NCI-H510A treated with DMSO at 0.1 percent for 48 hours (cell line): ENCODE measurements at regions not wholly inside any gene's neighbourhood (a gene's known extent, or its start where the extent isn't known, plus 50 kb on each side); places are given as distances from the start of the nearest gene placed in this dataset.
A peak's percentile ranks its signal among the peaks of the same experiment; 100 is the strongest.

ENCODE experiments used
- DNase-seq: peaks from one replicate; lab custom pipeline; 2025; lab: John Stamatoyannopoulos, UW

- no peak for DNase-seq
Measured at GRCh38 chr10:78543749-78544362, 510.2 kb downstream of the RPS24 start.

- no peak for DNase-seq
Measured at GRCh38 chr10:78544423-78545090, 510.9 kb downstream of the RPS24 start.

GRCh38 chr10:78545756-78546155 is 512.1 kb downstream of the RPS24 start:
- DNase-seq, result no peak

GRCh38 chr10:78547397-78547796 is 513.7 kb downstream of the RPS24 start:
- no peak for DNase-seq

GRCh38 chr10:78547905-78548304 is 514.2 kb downstream of the RPS24 start:
- no peak for DNase-seq

- no peak for DNase-seq
Measured at GRCh38 chr10:78548369-78548768, 514.7 kb downstream of the RPS24 start.

GRCh38 chr10:78549140-78549935 is 515.7 kb downstream of the RPS24 start:
- peak; percentile 70 for DNase-seq

GRCh38 chr10:78550090-78550489 is 516.4 kb downstream of the RPS24 start:
- peak; percentile 83 for DNase-seq

GRCh38 chr10:78550716-78551115 is 517.1 kb downstream of the RPS24 start:
- no peak for DNase-seq

GRCh38 chr10:78551184-78552005 is 517.4 kb upstream of the ZMIZ1 start:
- DNase-seq, result peak; percentile 25

- no peak for DNase-seq
Measured at GRCh38 chr10:78552261-78552811, 516.4 kb upstream of the ZMIZ1 start.

GRCh38 chr10:78553792-78554191 is 515.0 kb upstream of the ZMIZ1 start:
- no peak for DNase-seq

GRCh38 chr10:78555128-78555527 is 513.6 kb upstream of the ZMIZ1 start:
- no peak for DNase-seq

GRCh38 chr10:78556705-78557432 is 511.9 kb upstream of the ZMIZ1 start:
- no peak for DNase-seq

- DNase-seq, result peak; percentile 43
Measured at GRCh38 chr10:78557433-78557925, 511.3 kb upstream of the ZMIZ1 start.

GRCh38 chr10:78559661-78560340 is 509.0 kb upstream of the ZMIZ1 start:
- peak; percentile 93 for DNase-seq

- DNase-seq, result peak; percentile 63
Measured at GRCh38 chr10:78560341-78560688, 508.5 kb upstream of the ZMIZ1 start.

GRCh38 chr10:78563314-78563713 is 505.5 kb upstream of the ZMIZ1 start:
- DNase-seq, result no peak

GRCh38 chr10:78565841-78566240 is 502.9 kb upstream of the ZMIZ1 start:
- DNase-seq, result no peak

GRCh38 chr10:78566284-78567111 is 502.3 kb upstream of the ZMIZ1 start:
- no peak for DNase-seq
